ENCODE measurements at regions not wholly inside any gene's neighbourhood (a gene's known extent, or its start where the extent isn't known, plus 50 kb on each side); places are given as distances from the start of the nearest gene placed in this dataset.
"Not testable (repeated sequence)": the region's sequence is repeated elsewhere in the genome, so short reads cannot be mapped to it uniquely, and the experiment has no call there.

GRCh38 chr7:119630406-119630969 is 642.5 kb upstream of the KCND2 start:
- TF ChIP-seq CTCF (conservative IDR thresholded peaks at IDR 0.05; ENCODE audit: low read length) (no peak), EZH2phosphoT487 (IDR thresholded peaks at IDR 0.05; ENCODE audit: borderline replicate concordance) (no peak)

DNA sequence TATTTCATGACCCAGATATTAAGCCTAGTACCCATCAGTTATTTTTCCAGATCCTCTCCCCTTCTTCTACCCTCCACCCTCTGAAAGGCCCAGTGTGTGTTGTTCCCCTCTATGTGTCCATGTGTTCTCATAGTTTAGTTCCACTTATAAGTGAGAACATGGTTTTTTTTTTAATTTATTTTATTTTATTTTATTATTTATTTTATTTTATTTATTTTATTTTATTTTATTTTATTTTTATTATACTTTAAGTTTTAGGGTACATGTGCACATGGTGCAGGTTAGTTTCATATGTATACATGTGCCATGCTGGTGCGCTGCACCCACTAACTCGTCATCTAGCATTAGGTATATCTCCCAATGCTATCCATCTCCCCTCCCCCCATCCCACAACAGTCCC is 639.2 kb upstream of the KCND2 start:
- H3K79me2 ChIP-seq (ENCODE audit: insufficient read depth, low read length); H3K27me3 ChIP-seq (ENCODE audit: insufficient read depth, low read length, poor library complexity, severe bottlenecking); H3K4me3 ChIP-seq (ENCODE audit: low read length, poor library complexity, severe bottlenecking); H3K9me3 ChIP-seq (ENCODE audit: insufficient read depth, low read depth, low read length); H3K4me2 ChIP-seq (ENCODE audit: low read depth, low read length, poor library complexity, severe bottlenecking); H3F3A ChIP-seq (ENCODE audit: low read depth); H3K9ac ChIP-seq (ENCODE audit: low read depth, low read length, poor library complexity, severe bottlenecking); H3K36me3 ChIP-seq (ENCODE audit: insufficient read depth, low read length); H4K20me1 ChIP-seq (ENCODE audit: insufficient read depth, low read length, poor library complexity, severe bottlenecking); H2AFZ ChIP-seq (ENCODE audit: low read length); H3K9me2 ChIP-seq (replicated peaks; ENCODE audit: low read depth, low read length); H3K4me1 ChIP-seq (ENCODE audit: insufficient read depth, low read length, poor library complexity, severe bottlenecking): not testable (repeated sequence)

More at GRCh38 chr7:119630406-119630969, 642.5 kb upstream of the KCND2 start:
- H3K79me2 ChIP-seq (ENCODE audit: insufficient read depth, low read length): no peaks in the 10 kb centered on the region
- H3K4me1 ChIP-seq (ENCODE audit: insufficient read depth, low read length, poor library complexity, severe bottlenecking): no peaks in the 10 kb centered on the region
- no peaks in the 10 kb centered on the region for H4K20me1 ChIP-seq (ENCODE audit: insufficient read depth, low read length, poor library complexity, severe bottlenecking)
- H3K4me2 ChIP-seq (ENCODE audit: low read depth, low read length, poor library complexity, severe bottlenecking): no peak overlapping the region
- no peaks in the 10 kb centered on the region for H3K36me3 ChIP-seq (ENCODE audit: insufficient read depth, low read length)
- no peak overlapping the region for H3K9ac ChIP-seq (ENCODE audit: low read depth, low read length, poor library complexity, severe bottlenecking)
- no peak overlapping the region for H2AFZ ChIP-seq (ENCODE audit: low read length)
- H3K9me3 ChIP-seq (ENCODE audit: insufficient read depth, low read depth, low read length): no peaks in the 10 kb centered on the region
- H3K9me2 ChIP-seq (replicated peaks; ENCODE audit: low read depth, low read length): no peaks in the 10 kb centered on the region
- H3K4me3 ChIP-seq (ENCODE audit: low read length, poor library complexity, severe bottlenecking): no peak overlapping the region
- no peaks in the 10 kb centered on the region for H3K27me3 ChIP-seq (ENCODE audit: insufficient read depth, low read length, poor library complexity, severe bottlenecking)
- no peaks in the 10 kb centered on the region for H3F3A ChIP-seq (ENCODE audit: low read depth)

DNA sequence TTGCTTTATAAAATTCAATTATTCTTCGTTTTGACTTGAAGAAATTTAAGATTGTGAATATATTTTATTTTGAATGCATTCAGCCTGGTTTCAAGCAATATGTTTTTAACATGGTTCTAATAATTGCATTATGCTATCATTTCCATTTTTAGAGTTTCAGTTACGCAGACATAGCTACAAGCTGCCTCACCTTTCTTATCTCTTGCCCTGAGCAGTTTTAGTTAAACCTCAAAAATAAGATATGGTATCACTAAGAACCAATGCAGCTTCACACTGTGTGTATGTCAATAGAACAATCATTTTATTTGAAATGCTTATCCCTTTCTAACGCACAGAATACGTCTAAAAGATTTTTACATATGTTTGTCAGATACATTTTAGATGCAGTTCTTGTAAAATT is 632.6 kb upstream of the KCND2 start:
- Histone ChIP-seq H3K4me2 (ENCODE audit: low read depth, low read length, poor library complexity, severe bottlenecking) (no peak overlapping the region), H2AFZ (ENCODE audit: low read length) (no peak overlapping the region), H3K79me2 (ENCODE audit: insufficient read depth, low read length) (no peaks in the 10 kb centered on the region), H3K9me3 (ENCODE audit: insufficient read depth, low read depth, low read length) (no peaks in the 10 kb centered on the region), H3F3A (ENCODE audit: low read depth) (no peaks in the 10 kb centered on the region), H3K9ac (ENCODE audit: low read depth, low read length, poor library complexity, severe bottlenecking) (no peak overlapping the region), H4K20me1 (ENCODE audit: insufficient read depth, low read length, poor library complexity, severe bottlenecking) (no peaks in the 10 kb centered on the region), H3K4me3 (ENCODE audit: low read length, poor library complexity, severe bottlenecking) (no peak overlapping the region), H3K36me3 (ENCODE audit: insufficient read depth, low read length) (no peaks in the 10 kb centered on the region), H3K4me1 (ENCODE audit: insufficient read depth, low read length, poor library complexity, severe bottlenecking) (no peaks in the 10 kb centered on the region), H3K27me3 (ENCODE audit: insufficient read depth, low read length, poor library complexity, severe bottlenecking) (no peaks in the 10 kb centered on the region), H3K9me2 (replicated peaks; ENCODE audit: low read depth, low read length) (no peaks in the 10 kb centered on the region)
- TF ChIP-seq EZH2phosphoT487 (IDR thresholded peaks at IDR 0.05; ENCODE audit: borderline replicate concordance) (no peak), CTCF (conservative IDR thresholded peaks at IDR 0.05; ENCODE audit: low read length) (no peak)

- Histone ChIP-seq H3K4me3 (ENCODE audit: low read length, poor library complexity, severe bottlenecking) (no peak overlapping the region), H3K9ac (ENCODE audit: low read depth, low read length, poor library complexity, severe bottlenecking) (no peak overlapping the region), H3K9me2 (replicated peaks; ENCODE audit: low read depth, low read length) (no peaks in the 10 kb centered on the region), H3K27me3 (ENCODE audit: insufficient read depth, low read length, poor library complexity, severe bottlenecking) (no peaks in the 10 kb centered on the region), H3K79me2 (ENCODE audit: insufficient read depth, low read length) (no peaks in the 10 kb centered on the region), H4K20me1 (ENCODE audit: insufficient read depth, low read length, poor library complexity, severe bottlenecking) (no peaks in the 10 kb centered on the region), H2AFZ (ENCODE audit: low read length) (no peak overlapping the region), H3K4me2 (ENCODE audit: low read depth, low read length, poor library complexity, severe bottlenecking) (no peak overlapping the region), H3F3A (ENCODE audit: low read depth) (no peaks in the 10 kb centered on the region), H3K9me3 (ENCODE audit: insufficient read depth, low read depth, low read length) (no peaks in the 10 kb centered on the region), H3K36me3 (ENCODE audit: insufficient read depth, low read length) (no peaks in the 10 kb centered on the region), H3K4me1 (ENCODE audit: insufficient read depth, low read length, poor library complexity, severe bottlenecking) (no peaks in the 10 kb centered on the region)
- TF ChIP-seq CTCF (conservative IDR thresholded peaks at IDR 0.05; ENCODE audit: low read length) (no peak), EZH2phosphoT487 (IDR thresholded peaks at IDR 0.05; ENCODE audit: borderline replicate concordance) (no peak)
These were observed 632.1 kb upstream of the KCND2 start for GRCh38 chr7:119640861-119641260.

Data from Loucy (cell line).